NCI-H2196 treated with DMSO at 0.1 percent for 48 hours (cell line): ENCODE measurements at regions not wholly inside any gene's neighbourhood (a gene's known extent, or its start where the extent isn't known, plus 50 kb on each side); places are given as distances from the start of the nearest gene placed in this dataset.

Source experiments
- DNase-seq: peaks from one replicate; lab custom pipeline; 2025; ENCODE audit not compliant: unreplicated experiment; lab: John Stamatoyannopoulos, UW

DNA sequence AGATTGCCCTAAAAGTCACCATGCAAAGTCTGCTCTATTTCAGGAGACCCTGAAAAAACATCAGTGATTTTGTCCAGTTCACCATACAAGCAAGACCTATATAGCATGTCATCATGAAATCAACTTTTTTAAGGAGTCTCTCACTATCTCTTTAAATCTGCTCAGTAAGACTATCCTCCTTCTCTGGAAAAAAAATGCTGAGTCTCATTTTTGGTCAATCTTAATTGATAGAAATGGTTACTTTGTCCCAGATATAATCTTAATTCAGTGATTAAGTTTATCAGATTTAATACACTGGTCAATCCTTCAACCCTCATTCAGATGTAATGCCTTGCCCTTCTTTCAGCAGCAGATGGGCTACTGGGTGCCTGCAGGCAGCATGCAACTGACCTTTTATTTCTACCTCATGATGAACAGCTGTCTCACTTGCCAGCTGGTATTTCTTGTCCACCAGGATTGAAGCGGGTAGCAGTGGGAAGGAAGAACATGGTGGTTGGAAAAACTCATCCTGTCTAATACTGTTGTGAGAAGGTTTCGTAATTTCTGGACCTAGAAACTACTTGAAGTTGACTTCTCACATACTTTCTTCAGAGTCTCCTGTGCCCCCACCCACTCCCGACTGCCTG lies 375.3 kb downstream of the DNAH5 start:
- no peak for DNase-seq

DNA sequence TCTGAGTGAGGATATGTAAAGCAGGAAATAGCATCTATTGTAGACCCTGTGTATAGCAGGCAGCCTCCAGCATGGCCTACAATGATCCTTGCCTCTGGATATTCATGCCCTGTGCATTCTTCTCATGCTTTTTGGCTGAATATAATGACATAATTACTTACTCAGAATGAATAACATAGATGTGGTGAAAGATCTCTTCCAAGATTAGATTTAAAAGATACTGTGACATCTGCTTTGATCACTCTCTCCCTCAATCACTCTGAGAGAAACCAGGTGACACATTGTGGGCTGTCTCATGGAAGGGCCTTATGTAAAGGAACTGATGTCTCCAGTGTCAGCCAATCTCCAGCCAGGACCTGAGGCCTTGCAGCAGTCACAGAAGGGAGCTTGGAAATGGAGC lies 376.7 kb downstream of the DNAH5 start:
- DNase-seq: no peak

DNA sequence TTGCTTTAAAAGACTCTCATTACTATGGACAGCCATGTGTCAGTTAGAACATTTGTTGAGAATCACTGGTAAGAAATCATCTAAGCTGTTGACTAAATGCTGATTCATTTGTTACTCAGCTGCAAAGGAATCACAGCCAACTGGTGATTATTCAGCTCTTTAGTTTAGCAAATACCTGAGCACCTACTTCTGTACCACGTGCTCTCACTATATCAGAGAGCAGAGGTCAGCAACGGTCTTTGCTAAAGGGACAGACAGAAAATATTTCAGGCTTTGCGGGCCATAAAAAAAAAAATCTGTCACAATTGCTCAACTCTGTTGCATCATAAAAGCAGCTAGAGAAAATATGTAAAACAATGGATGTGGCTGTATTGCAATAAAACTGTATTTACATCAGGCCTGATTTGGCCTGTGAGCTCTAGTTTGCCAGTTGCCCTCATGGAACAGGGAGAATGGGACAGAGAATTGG lies 377.6 kb downstream of the DNAH5 start:
- no peak for DNase-seq

DNA sequence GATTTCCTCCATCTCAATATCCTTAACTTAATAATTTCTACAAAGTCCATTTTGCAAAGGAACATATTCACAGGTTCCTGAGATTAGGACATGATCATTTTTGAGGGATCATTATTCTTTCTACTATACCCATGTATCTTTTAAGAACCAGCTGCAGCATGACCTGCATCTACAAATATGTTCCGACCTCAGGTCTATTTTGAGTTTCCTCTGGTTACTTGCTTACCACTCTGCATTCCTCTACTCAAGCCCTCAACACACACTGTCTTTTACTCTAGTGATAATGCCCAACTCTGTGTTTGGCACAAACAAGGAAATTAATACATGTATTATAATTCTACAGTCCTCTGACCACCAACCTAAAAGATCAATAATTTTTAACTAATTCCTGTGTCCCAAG lies 386.1 kb downstream of the DNAH5 start:
- no peak for DNase-seq

DNA sequence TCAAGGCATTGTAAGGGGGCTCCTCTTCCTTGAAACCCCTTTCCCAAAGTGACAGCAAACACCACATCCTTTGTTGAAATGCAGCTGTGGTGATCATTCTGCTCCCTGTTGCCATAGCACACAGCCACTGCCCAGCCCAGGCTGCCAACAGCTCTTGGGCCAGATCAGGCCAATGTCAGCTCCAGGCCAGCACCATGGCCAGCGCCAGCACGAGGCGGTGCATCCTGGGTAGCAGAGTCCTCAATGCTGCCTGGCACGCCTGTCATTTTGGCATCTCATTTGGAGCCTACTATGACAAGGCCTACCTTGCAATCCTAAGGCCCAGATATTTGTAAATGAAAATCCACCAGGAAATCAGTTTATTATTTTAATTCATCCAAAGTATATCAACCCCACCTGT lies 390.6 kb downstream of the DNAH5 start:
- DNase-seq: no peak

DNA sequence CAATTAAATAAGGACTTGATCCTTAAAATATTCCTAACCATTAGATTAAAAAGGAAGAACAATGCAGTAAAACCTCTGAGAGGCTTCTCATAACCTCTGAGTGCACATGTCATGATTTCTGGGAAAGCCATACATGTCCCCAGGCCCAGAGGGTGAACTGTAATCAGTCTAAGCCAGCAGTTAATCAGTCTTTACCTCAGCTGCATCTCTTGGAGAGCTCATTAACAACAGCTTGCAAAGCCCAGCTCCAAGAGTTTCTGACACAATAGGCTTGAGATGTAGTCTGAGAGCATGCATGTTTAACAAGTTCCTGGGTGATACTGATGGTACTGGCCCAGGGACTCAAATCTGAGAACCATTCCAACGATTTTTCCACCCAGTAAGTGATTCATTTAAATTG lies 392.1 kb downstream of the DNAH5 start:
- DNase-seq: no peak

DNA sequence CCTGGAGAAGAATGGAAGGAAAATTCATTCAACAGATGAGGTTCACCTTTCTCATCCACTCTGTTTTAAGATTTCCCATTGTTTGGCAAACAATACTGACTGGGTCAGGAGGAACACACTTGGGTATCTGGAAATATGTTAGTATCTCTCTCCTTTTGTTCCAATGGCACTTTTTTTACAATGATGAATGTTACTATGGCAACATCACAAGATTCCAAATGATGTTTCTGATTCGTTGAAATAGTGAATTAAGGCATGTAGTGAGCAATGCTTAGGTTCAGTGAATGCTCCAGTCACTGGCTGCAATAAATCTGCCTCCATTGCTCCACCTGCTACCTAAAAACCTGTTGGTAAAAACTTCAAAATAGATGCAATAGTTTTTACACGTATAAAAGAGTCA lies 392.8 kb downstream of the DNAH5 start:
- DNase-seq: no peak

DNA sequence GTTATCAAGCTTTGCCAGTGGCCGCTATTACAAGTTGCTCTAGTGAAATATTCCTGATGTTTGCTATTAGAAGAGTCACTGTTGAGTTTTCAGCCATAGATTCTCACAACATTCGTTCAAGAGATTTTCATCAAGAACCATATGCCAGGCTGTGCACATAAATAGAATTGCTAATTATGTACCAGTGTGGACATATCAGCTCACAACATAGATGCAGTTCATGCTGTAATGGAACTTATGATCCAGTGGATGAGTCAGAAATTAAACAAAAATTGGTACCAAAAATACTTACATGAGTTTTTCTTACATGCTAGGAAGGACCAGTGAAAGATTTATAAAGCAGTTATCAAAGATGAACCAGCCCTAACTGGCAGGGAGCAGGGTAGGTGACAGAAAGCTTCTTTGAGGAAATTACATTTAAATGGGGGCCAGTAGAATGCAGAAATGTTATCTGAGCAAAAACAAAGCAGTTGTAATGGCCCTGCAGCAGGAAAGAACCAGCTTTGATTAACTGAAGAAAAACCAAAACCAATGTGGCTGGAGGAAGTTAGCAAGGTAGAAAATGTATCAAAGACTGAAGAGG lies 404.2 kb downstream of the DNAH5 start:
- DNase-seq: no peak

DNA sequence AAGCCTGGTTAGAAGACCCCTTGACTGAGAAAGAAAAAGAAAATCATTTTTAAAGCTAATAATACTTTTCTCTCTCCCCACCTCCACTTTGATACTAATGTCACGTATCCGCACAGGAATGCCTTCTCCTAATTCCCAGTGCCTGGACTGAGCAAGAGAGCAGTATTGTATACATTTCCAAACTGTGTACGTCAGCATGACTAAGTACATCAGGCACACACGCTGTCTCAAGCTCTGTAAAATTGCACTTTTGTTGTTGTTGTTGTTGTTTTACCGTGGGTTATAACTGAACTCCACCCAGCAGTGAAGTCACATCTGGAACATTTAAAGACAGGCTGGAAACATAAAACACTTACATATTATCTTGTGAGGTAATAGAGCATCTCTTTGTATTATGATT lies 407.6 kb downstream of the DNAH5 start:
- no peak for DNase-seq

DNA sequence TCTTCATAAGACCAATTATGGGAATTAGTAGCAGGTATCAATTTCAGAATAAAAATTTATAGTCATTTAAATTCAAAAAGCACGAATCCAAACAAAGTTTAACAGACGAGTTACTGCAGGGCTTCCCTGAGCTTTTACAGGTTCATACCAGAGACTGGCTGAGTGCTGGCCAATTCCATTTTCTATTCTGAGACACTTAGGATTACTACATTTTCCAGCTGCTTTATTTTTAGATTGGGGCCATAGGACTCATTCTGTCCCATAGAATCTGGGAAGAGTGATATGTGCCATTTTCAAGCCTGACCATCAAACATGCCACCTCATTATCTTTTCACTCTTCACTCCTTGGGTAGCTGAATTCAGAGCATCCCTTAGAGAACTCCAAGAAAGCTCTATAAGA lies 410.7 kb downstream of the DNAH5 start:
- DNase-seq: no peak

DNA sequence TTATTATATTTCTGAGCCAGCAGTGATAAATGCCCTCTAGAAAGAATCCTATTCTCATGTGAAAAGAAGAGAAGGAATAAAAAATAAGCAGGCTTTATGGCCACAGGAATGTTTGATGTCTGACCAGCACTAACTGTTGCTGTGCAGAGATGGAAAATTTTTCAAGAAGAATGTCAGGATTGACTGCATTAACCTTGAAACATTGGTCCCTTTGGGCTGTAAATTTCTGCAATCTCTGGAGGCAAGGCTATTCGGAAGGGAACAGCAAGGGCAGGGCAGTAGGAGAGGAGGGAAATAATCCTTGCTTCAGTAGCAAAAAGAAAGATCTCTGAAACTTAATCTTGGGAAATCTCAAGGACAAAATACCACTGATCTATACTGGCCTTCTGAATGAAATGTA lies 415.2 kb downstream of the DNAH5 start:
- no peak for DNase-seq

DNA sequence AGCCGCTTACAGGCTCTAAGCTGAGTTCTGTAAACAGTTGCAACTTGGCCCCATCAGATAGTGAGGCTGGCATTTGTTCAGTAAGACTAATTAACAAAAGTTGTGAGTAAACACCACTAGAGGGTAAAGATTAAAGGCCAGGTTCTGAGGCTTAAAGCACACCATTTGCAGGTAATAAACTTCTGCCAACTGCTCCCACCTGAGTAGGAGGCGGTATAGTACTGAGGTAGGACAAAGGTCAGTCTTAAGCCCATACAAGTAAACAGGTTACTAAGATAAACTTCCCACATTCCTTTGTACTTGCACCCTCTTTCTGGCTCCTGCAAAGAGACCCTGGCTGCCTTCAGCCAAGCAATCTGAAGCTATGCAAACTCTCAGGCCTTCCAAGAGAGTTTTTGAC lies 419.6 kb downstream of the DNAH5 start:
- no peak for DNase-seq

DNA sequence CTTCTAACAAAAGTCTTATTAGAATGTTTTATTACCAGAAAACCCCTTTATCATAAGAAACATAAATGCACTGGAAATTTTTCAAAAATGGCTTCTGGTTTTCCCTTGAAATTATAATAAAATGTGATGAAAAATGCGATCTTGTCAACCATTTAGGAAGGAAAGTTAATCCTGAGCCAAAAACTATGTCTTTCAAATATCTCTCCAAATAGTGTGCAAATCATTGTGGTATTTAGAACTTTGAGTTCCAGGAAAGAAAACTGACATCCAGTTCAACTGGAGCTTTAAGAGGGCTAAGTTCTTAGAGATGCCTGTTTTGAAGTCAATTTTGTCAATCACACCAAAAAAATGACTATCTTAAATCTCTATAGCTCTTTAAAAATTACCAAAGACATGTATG lies 425.4 kb downstream of the DNAH5 start:
- DNase-seq: no peak

DNA sequence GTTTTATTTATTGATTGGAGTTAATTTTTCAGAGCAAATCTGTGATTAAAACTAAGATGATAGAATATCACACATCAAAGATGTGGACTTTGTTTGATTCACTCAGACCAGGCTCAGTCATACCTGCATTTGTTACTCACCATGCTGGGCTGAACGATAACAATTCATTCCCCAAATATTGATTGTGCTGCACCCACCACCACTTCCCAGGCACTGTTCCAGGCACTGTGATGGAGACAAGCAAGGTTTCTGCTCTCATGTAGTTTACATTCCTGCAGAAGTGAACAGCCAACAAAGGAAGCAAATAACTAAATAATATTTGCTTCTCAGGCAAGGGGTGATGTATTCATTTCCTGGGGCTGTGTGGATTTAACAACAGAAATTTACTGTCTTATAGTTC lies 428.3 kb downstream of the DNAH5 start:
- no peak for DNase-seq

DNA sequence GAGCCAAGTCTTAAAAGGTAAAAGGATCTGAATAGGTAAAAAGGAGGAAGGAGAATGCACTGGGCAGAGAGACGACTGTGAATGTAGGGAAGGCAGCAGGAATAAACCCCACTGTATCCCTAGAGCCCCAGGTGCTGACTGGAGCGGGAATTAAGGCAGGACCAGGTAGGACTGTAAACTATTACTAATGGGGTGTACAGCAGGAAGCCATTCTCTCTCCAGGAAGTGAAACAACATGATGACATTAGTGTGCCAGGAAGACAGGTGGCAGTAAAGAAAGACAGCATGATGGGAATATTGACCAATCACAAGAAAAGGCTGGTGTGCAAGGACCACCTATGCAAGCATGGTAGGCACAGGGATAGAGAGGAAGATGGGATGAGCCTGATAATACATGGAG lies 433.0 kb downstream of the DNAH5 start:
- no peak for DNase-seq

DNA sequence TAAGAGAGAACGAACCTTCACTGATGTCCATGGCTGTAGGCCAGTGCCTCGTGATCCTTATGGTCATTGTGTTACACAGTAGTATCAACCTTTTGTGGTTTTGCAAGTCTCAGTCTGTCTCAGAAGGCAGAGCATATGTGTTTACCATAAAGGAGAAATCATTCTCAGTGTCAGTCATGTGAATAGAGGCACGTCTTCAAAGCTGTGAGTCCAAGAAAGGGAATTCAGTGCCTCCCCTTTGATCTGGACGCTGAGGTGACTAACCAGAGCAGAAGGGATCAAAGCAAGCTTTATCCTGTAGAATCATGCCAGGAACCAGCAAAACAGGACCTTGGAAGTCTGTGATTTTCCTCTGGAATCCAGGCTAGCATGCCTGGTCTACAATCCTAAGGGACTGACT lies 433.9 kb downstream of the DNAH5 start:
- DNase-seq: no peak

DNA sequence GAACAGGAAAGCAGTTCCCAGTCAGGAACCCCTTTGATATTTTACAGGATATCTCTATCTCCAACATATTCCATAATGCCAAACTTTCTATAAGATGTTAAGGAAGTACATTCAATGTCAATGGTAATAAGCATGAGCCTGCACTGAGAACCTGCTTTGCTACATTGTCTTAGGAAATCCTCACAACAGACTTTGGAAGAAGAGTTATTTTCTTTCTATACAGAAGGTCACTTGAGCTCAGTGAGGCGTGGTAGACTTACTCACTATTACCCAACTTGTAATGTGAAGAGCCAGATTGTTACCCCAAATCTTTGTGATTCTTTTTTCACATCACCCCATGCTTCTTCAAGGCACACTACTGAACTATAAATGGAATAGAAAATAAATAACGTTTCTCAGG lies 435.9 kb downstream of the DNAH5 start:
- no peak for DNase-seq

DNA sequence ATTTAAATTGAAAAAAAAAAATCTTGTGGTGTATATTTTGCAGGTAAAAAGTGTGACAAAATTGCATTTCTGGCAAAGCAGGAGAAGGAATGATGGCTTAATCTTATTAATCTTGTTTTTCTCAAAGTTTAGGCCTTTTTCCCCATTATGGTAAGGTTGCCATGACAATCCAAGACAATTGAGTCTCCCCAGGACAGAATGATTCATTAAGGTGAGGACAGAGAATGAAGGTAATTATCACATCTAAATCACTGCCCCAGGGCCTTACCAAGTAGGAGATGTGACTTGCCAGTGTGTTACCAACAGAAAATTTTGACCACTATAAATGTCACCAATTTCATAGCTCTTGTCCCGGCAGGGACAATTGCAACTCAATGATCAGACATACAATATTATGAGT lies 439.2 kb downstream of the DNAH5 start:
- no peak for DNase-seq

DNA sequence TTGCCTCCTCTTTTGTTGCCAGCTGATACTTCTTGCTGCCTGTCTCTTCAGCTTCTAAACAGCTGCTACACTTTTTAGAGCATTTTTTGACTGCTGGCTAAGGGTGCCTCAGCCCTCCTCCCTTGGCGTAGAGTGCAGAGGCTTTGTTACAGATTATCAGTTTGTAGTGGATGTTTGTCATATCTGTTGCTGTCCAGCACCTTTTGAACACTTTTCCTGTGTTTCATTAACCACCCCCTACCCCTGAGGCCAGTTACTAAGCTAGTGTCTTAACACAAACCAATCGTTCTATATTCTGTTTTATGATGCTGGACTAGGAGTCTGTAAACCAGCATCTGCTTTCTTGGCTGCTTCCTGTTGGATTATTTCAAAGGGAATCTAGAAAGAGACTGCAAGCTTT lies 441.5 kb downstream of the DNAH5 start:
- DNase-seq: no peak

DNA sequence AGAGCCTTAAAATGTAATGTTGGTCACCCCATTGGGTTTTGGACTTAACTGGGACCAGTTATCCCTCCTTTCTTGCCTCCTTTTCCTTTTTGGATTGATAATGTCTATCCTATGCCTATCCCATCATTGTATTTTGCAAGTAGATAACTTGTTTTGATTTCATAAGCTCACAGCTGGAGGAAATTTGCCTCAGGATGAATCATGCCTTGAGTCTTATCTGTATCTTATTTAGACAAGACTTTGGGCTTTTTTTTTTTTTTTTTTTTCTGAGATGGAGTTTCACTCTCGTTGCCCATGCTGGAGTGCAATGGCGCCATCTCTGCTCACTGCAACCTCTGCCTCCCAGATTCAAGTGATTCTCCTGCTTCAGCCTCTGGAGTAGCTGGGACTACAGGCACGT lies 443.3 kb downstream of the DNAH5 start:
- DNase-seq: no peak

DNA sequence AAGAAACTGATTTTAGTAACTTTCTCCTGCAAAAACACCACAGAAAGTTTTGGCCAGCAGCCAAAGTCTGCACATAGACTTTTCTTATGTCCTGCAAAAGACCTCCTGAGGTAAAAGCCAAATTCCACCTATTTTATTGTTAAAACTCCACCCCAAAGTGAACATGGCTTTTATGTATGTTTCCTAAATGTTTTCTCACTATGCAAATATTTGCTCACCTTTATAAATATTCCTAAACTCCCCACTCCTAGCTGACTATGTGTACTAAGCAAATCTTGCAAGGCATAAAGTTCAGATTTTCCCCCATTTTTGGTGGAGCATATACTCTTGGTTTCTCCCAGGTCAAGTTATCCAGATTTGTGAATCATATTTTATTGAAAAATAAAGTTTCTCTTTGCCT lies 446.2 kb downstream of the DNAH5 start:
- no peak for DNase-seq

DNA sequence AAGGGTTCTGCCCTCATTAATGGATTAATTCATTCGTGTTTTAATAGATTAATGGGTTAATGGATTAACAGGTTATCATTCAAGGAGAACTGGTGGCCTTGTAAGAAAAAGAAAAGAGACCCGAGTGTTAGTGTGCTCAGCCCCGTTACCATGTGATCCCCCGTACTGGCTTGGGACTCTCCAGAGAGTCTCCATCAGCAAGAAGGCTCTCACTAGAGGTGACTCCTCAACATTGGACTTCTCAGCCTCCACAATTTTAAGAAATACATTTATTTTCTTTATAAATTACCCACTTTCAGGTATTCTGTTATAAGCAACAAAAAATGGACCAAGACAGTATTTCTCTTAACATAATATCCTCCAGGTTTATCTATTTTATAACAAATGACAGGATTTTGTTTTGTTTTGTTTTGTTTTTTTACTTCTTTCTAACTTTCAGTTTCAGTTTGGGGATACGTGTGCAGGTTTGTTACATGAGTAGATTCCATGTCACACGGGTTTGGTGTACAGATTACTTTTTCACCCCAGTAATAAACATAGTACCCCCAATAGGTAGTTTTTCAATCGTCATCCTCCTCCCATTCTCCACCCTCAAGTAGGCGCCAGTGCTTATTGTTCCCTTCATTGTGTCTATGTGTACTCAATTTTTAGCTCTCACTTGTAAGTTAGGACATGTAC lies 456.1 kb downstream of the DNAH5 start:
- no peak for DNase-seq

DNA sequence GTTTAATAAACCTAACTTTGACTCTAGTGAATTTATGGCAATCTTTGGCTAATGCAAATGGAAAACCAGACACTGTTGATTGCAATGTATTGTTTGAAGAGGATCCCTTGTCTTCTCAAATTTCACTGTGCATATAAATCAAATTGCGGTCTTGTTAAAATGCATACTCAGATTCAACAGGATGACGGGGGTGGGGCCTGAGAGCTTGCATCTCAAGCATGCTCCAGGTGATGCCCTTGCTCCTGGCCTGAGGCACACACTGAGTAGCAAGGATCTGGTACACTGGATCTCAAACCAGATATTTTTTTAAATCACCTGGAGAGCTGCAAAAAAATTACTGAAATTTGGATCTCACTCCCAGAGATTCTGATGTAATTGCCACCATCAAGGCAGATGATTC lies 463.7 kb downstream of the DNAH5 start:
- no peak for DNase-seq
